HFFc6 (cell line): ENCODE measurements at regions not wholly inside any gene's neighbourhood (a gene's known extent, or its start where the extent isn't known, plus 50 kb on each side); places are given as distances from the start of the nearest gene placed in this dataset.
A peak's percentile ranks its signal among the peaks of the same experiment; 100 is the strongest.

Experiments used
- DNase-seq: peaks from one replicate; pipeline ENCODE4 v3.0.0-alpha.2; 2018
- H3K27ac Mint-ChIP-seq: 2 replicates; pipeline ENCODE4 v1.8.0; 2020; ENCODE audit warnings: mild to moderate bottlenecking, mixed read lengths
- H3K27me3 Mint-ChIP-seq: 2 replicates; pipeline ENCODE4 v1.8.0; 2021; ENCODE audit warnings: mild to moderate bottlenecking, moderate library complexity, mixed read lengths; ENCODE audit not compliant: insufficient read depth
- H3K36me3 Mint-ChIP-seq: 2 replicates; pipeline ENCODE4 v1.8.0; 2021; ENCODE audit warnings: low read depth, mixed read lengths
- H3K4me1 Mint-ChIP-seq: 2 replicates; pipeline ENCODE4 v1.8.0; 2020; ENCODE audit warnings: low read depth, mixed read lengths
- H3K4me3 Mint-ChIP-seq: 2 replicates; pipeline ENCODE4 v1.8.0; 2020; ENCODE audit warnings: mild to moderate bottlenecking, moderate library complexity, mixed read lengths
- H3K9me3 Mint-ChIP-seq: 2 replicates; pipeline ENCODE4 v1.8.0; 2020; ENCODE audit warnings: mild to moderate bottlenecking, mixed read lengths
- TF ChIP-seq, protein P1 (sequence below): fragments of 200-600 bp; sonication (generic); IDR thresholded peaks from 2 replicates; pipeline ENCODE4 v1.5.0; 2021; ENCODE audit warnings: antibody characterized with exemption, mild to moderate bottlenecking

DNA sequence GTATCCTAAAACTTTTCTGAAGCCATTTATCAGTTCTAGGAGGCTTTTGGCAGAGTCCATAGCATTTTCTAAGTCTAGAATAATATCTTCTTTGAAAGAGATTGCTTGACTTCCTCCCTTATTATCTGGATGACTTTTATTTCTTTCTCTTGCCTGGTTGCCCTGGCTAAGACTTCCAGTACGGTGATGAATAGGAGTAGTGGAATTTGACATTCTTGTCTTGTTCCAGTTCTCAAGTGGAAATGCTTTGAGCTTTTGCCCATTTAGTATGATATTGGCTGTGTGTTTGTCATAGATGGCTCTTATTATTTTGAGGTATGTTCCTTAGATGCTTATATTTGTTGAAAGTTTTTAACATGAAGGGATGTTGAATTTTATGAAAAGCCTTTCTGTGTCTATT is 1647.9 kb downstream of the PLA2G4A start:
- Mint-ChIP-seq H3K4me3 (no peak overlapping the region), H3K36me3 (no peaks in the 10 kb centered on the region), H3K27me3 (peaks cover 2% of the 10 kb centered on the region; the same call in 1 of the 2 replicates), H3K27ac (no peak overlapping the region), H3K9me3 (peaks cover 11% of the 10 kb centered on the region; the same call in 1 of the 2 replicates), H3K4me1 (no peaks in the 10 kb centered on the region; the same call in 1 of the 2 replicates)
- TF ChIP-seq, protein P1, sequence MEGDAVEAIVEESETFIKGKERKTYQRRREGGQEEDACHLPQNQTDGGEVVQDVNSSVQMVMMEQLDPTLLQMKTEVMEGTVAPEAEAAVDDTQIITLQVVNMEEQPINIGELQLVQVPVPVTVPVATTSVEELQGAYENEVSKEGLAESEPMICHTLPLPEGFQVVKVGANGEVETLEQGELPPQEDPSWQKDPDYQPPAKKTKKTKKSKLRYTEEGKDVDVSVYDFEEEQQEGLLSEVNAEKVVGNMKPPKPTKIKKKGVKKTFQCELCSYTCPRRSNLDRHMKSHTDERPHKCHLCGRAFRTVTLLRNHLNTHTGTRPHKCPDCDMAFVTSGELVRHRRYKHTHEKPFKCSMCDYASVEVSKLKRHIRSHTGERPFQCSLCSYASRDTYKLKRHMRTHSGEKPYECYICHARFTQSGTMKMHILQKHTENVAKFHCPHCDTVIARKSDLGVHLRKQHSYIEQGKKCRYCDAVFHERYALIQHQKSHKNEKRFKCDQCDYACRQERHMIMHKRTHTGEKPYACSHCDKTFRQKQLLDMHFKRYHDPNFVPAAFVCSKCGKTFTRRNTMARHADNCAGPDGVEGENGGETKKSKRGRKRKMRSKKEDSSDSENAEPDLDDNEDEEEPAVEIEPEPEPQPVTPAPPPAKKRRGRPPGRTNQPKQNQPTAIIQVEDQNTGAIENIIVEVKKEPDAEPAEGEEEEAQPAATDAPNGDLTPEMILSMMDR = no peak
- no peak for DNase-seq

DNA sequence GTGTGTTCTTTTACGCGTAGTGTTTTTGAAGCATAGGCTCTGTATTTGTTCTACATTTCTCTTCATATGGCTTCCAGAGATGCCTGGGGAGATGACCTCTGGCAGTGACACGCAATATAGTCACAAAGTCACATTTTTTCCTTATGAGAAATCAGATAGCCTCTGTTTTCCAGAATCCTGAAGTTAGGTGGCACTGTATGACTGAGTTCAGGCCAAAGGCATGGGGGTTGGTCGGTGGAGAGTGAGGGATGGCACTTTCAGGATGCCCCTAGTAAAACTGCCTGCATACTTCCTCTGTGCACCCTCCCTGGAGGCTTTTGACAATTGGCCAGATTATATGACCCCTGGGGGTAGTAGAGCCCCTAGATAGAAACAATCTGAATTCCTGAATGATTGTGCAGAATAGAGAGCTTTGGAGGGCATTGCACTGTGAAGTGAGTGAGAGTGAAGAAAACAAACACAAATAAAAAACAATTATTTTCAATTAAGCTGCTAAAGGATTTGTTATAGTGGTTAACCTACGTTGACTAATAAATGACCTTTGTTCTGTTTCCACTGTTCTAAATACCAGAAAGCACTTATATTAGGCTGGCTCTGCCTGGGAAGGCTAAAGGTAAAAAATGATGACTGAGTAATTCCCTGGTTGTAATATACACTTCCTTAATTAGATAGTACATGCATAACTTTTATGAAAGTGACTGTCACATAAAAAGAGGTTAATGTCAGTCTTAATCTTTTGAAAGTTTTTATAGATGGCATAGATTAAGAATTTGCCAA is 1660.8 kb downstream of the PLA2G4A start:
- DNase-seq = peak; percentile 44
- Mint-ChIP-seq H3K4me3 (no peak overlapping the region), H3K9me3 (peaks cover 3% of the 10 kb centered on the region; the same call in 1 of the 2 replicates), H3K4me1 (peaks cover 5% of the 10 kb centered on the region; the same call in 1 of the 2 replicates), H3K27me3 (no peaks in the 10 kb centered on the region), H3K36me3 (no peaks in the 10 kb centered on the region), H3K27ac (peak overlapping the region; percentile 44; the same call in 1 of the 2 replicates)
- TF ChIP-seq, protein P1 = no peak; the same call in 1 of the 2 replicates

DNA sequence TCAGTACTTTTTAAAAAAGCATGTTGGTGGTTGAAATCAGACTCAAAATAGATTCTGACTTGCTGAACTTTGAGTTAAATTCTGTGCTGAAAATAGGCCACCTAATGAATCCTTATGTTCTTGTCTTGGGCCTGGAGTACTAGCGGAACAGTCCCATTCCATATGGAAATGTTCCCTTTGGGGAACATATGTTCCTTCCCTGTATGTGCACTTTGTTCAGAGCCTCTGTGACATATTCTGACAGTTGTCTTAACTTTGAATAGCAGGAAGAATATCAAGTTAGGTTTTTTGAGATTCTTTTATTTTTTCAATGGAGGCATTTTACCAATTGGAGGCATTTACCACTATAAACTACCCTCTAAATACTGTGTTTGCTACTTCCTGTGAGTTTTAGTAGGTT is 1667.8 kb downstream of the PLA2G4A start:
- no peak overlapping the region for H3K4me3 Mint-ChIP-seq
- no peaks in the 10 kb centered on the region for H3K4me1 Mint-ChIP-seq
- H3K9me3 Mint-ChIP-seq = peaks cover 39% of the 10 kb centered on the region
- H3K36me3 Mint-ChIP-seq = no peaks in the 10 kb centered on the region
- H3K27ac Mint-ChIP-seq = no peak overlapping the region
- no peaks in the 10 kb centered on the region; the same call in 1 of the 2 replicates for H3K27me3 Mint-ChIP-seq
- TF ChIP-seq, protein P1 = no peak
- DNase-seq = no peak

DNA sequence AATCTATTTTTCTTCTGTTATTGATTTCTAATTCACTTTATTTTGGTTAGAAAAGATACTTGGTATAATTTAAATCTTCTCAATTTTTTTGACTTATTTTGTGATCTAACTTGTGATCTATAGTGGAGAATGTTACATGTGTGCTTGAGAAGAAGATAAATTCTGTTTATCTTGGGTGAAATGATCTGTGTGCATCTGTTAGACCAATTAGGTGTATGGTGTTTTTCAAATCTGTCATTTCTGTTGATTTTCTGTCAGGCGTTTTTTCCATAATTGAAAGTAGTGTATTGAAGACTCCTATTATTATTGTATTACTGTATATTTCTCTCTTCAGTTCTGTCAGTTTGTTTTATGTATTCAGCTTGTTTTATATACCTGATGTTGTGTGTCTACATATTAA is 1668.3 kb downstream of the PLA2G4A start:
- no peak overlapping the region for H3K4me3 Mint-ChIP-seq
- no peak overlapping the region for H3K27ac Mint-ChIP-seq
- DNase-seq = no peak
- TF ChIP-seq, protein P1 = no peak
- H3K9me3 Mint-ChIP-seq = peaks cover 36% of the 10 kb centered on the region
- H3K36me3 Mint-ChIP-seq = no peaks in the 10 kb centered on the region
- no peaks in the 10 kb centered on the region; the same call in 1 of the 2 replicates for H3K27me3 Mint-ChIP-seq
- H3K4me1 Mint-ChIP-seq = no peaks in the 10 kb centered on the region

DNA sequence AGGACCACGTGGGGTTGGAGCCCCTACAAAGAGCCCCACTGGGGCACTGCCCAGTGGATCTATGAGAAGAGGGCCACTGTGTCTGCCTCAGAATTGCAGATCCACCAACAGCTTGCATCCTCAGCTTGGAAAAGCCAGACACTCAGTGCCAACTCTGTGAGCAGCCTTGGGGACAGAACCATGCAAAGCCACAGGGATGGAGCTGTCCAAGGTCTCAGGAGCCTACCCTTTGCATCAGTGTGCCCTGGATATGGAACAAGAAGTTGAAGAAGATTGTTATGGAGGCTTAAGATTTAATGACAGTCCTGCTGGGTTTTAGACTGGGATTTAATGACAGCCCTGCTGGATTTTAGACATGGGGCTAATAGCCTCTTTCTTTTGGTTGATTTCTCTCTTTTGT is 1670.9 kb downstream of the PLA2G4A start:
- Mint-ChIP-seq H3K36me3 (no peaks in the 10 kb centered on the region), H3K9me3 (peaks cover 36% of the 10 kb centered on the region), H3K27me3 (no peaks in the 10 kb centered on the region; the same call in 1 of the 2 replicates), H3K4me1 (no peaks in the 10 kb centered on the region), H3K4me3 (no peak overlapping the region), H3K27ac (no peak overlapping the region)
- no peak for DNase-seq
- TF ChIP-seq, protein P1 = no peak
